GM21619 (cell line): ENCODE measurements at regions not wholly inside any gene's neighbourhood (a gene's known extent, or its start where the extent isn't known, plus 50 kb on each side); places are given as distances from the start of the nearest gene placed in this dataset.
"Not testable (repeated sequence)": the region's sequence is repeated elsewhere in the genome, so short reads cannot be mapped to it uniquely, and the experiment has no call there.

Experiments
- ATAC-seq: cut with Tn5 transposase; IDR thresholded peaks from one replicate; pipeline ENCODE4 v1.9.1; 2021; ENCODE audit not compliant: unreplicated experiment

- ATAC-seq: no peak
These were observed 364.2 kb upstream of the CNTN3 start for GRCh38 chr3:74978684-74979083.

GRCh38 chr3:74985028-74985904 lies 370.8 kb upstream of the CNTN3 start:
- ATAC-seq: not testable (repeated sequence)

GRCh38 chr3:74988095-74988494 lies 373.6 kb upstream of the CNTN3 start:
- ATAC-seq: no peak

GRCh38 chr3:74992898-74993297 lies 378.4 kb upstream of the CNTN3 start:
- no peak for ATAC-seq

GRCh38 chr3:75001330-75001729 lies 386.9 kb upstream of the CNTN3 start:
- no peak for ATAC-seq

GRCh38 chr3:75012791-75013331 lies 398.4 kb upstream of the CNTN3 start:
- ATAC-seq: no peak

- no peak for ATAC-seq
These were observed 399.5 kb upstream of the CNTN3 start for GRCh38 chr3:75014008-75014407.

GRCh38 chr3:75015280-75015679 lies 400.8 kb upstream of the CNTN3 start:
- ATAC-seq: no peak

- no peak for ATAC-seq
These were observed 420.7 kb upstream of the CNTN3 start for GRCh38 chr3:75035146-75035545.

GRCh38 chr3:75042941-75043340 lies 428.5 kb upstream of the CNTN3 start:
- ATAC-seq: no peak

GRCh38 chr3:75048650-75049049 lies 434.2 kb upstream of the CNTN3 start:
- ATAC-seq: no peak

- ATAC-seq: no peak
These were observed 435.1 kb upstream of the CNTN3 start for GRCh38 chr3:75049533-75049932.

GRCh38 chr3:75059120-75059519 lies 444.7 kb upstream of the CNTN3 start:
- ATAC-seq: no peak

- ATAC-seq: no peak
These were observed 447.3 kb upstream of the CNTN3 start for GRCh38 chr3:75061806-75062205.

- no peak for ATAC-seq
These were observed 460.7 kb upstream of the CNTN3 start for GRCh38 chr3:75075158-75075557.

- no peak for ATAC-seq
These were observed 462.0 kb upstream of the CNTN3 start for GRCh38 chr3:75076481-75076880.

- no peak for ATAC-seq
These were observed 463.8 kb upstream of the CNTN3 start for GRCh38 chr3:75078290-75078689.

- ATAC-seq: no peak
These were observed 468.4 kb upstream of the CNTN3 start for GRCh38 chr3:75082845-75083244.

GRCh38 chr3:75089841-75090240 lies 475.4 kb upstream of the CNTN3 start:
- ATAC-seq: no peak

GRCh38 chr3:75101329-75102147 lies 487.1 kb upstream of the CNTN3 start:
- ATAC-seq: no peak

GRCh38 chr3:75110741-75111140 lies 496.3 kb upstream of the CNTN3 start:
- no peak for ATAC-seq

GRCh38 chr3:75115695-75116094 lies 501.2 kb upstream of the CNTN3 start:
- no peak for ATAC-seq
